H1 (cell line): ENCODE measurements at regions not wholly inside any gene's neighbourhood (a gene's known extent, or its start where the extent isn't known, plus 50 kb on each side); places are given as distances from the start of the nearest gene placed in this dataset.

Source experiments
- CTCF ChIP-seq, 3 experiments: IDR thresholded peaks; 1 replicate in 2 of 3; 2 replicates in 1 of 3; pipeline versions ENCODE4 v1.5.1 to v1.6.1; 2011; ENCODE audit warnings: low read length in 3 of 3, mild to moderate bottlenecking in 3 of 3, inconsistent platforms in 2 of 3, low read depth in 1 of 3, moderate library complexity in 1 of 3; ENCODE audit not compliant: insufficient read depth in 1 of 3; ENCODE audit errors: control extremely low read depth in 1 of 3
- JUND ChIP-seq: IDR thresholded peaks from 2 replicates; pipeline ENCODE4 v1.6.1; 2011; ENCODE audit warnings: mild to moderate bottlenecking, improper control_type of control experiment, low read length
- SIN3A ChIP-seq, 2 experiments: IDR thresholded peaks in 1 of 2; conservative IDR thresholded peaks in 1 of 2; 2 replicates each; pipeline ENCODE4 v1.6.1; 2011 to 2012; ENCODE audit warnings: low read length in 2 of 2, improper control_type of control experiment in 1 of 2, low read depth in 1 of 2, mild to moderate bottlenecking in 1 of 2

GRCh38 chr18:10056506-10056905, 142.7 kb downstream of the VAPA start (continued):
- TF ChIP-seq CTCF (IDR thresholded peaks at IDR 0.05; ENCODE audit: control extremely low read depth in 1 of 3, insufficient read depth in 1 of 3, low read depth in 1 of 3, low read length in 3 of 3): no peak
- TF ChIP-seq SIN3A (conservative IDR thresholded peaks at IDR 0.05 in 1 of 2, IDR thresholded peaks at IDR 0.05 in 1 of 2; ENCODE audit: low read depth in 1 of 2, low read length in 2 of 2): no peak
- no peak for TF ChIP-seq JUND
